ENCODE measurements at regions not wholly inside any gene's neighbourhood (a gene's known extent, or its start where the extent isn't known, plus 50 kb on each side); places are given as distances from the start of the nearest gene placed in this dataset.

- in situ Hi-C loops (cut with MboI) = no loop called here
- H3K27ac ChIP-seq (ENCODE audit: extremely low read depth, low read depth, low read length) = no peak overlapping the region
- H3K9ac ChIP-seq (ENCODE audit: insufficient read depth in 1 of 2, low read depth in 2 of 2, low read length in 2 of 2) = no peak overlapping the region
- 15% methylated on average over 2 of the region's 2 CpGs for WGBS (ENCODE audit: insufficient coverage, low coverage, missing lambda C conversion rate)
- no peak overlapping the region for H2AFZ ChIP-seq (ENCODE audit: low read depth, low read length)
- no peaks in the 10 kb centered on the region for H3K27me3 ChIP-seq (ENCODE audit: control insufficient read depth in 2 of 2, insufficient read depth in 2 of 2, low read length in 2 of 2)
- no peak for ATAC-seq
- H3K4me1 ChIP-seq (replicated peaks in 1 of 2; ENCODE audit: control insufficient read depth in 2 of 2, insufficient read depth in 2 of 2, low read length in 2 of 2) = no peaks in the 10 kb centered on the region
- no peak overlapping the region for H3K4me3 ChIP-seq
- H3K4me2 ChIP-seq (ENCODE audit: insufficient read depth, low read length) = no peak overlapping the region
- DNase-seq (ENCODE audit: extremely low read depth in 1 of 4, low spot score in 3 of 4) = no peak
- CTCF ChIA-PET (ENCODE audit: low intra/inter-chr PET ratio) = no interaction called here
- FAIRE-seq = no peak
- no peaks in the 10 kb centered on the region for H4K20me1 ChIP-seq (replicated peaks; ENCODE audit: control insufficient read depth, insufficient read depth, low read length)
- no peaks in the 10 kb centered on the region for H3K79me2 ChIP-seq (ENCODE audit: control insufficient read depth, insufficient read depth, low read length)
- no peaks in the 10 kb centered on the region for H3K36me3 ChIP-seq (ENCODE audit: control insufficient read depth, insufficient read depth, low read length)
- POLR2A ChIA-PET = no interaction called here
- intact Hi-C loops (cut with micrococcal nuclease) = no loop called here
- no peaks in the 10 kb centered on the region for H3K9me1 ChIP-seq (ENCODE audit: control insufficient read depth, insufficient read depth, low read length)
- BruUV-seq (replicated peaks) = no TSS peak
- H3K9me3 ChIP-seq (replicated peaks; ENCODE audit: control insufficient read depth, insufficient read depth, low read depth, low read length) = no peaks in the 10 kb centered on the region; the same call in 1 of the 2 replicates
- no peak for TF ChIP-seq SMC3 (conservative IDR thresholded peaks at IDR 0.05; ENCODE audit: insufficient read depth, low read depth, low read length)
- TF ChIP-seq, protein P1, sequence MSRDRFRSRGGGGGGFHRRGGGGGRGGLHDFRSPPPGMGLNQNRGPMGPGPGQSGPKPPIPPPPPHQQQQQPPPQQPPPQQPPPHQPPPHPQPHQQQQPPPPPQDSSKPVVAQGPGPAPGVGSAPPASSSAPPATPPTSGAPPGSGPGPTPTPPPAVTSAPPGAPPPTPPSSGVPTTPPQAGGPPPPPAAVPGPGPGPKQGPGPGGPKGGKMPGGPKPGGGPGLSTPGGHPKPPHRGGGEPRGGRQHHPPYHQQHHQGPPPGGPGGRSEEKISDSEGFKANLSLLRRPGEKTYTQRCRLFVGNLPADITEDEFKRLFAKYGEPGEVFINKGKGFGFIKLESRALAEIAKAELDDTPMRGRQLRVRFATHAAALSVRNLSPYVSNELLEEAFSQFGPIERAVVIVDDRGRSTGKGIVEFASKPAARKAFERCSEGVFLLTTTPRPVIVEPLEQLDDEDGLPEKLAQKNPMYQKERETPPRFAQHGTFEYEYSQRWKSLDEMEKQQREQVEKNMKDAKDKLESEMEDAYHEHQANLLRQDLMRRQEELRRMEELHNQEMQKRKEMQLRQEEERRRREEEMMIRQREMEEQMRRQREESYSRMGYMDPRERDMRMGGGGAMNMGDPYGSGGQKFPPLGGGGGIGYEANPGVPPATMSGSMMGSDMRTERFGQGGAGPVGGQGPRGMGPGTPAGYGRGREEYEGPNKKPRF (IDR thresholded peaks at IDR 0.05; ENCODE audit: low read depth, low read length) = no peak
- TF ChIP-seq JUNB (CRISPR knock-in tag; conservative IDR thresholded peaks at IDR 0.05) = no peak
- TF ChIP-seq NFE2 (IDR thresholded peaks at IDR 0.05; ENCODE audit: low read depth) = no peak
- TF ChIP-seq HMG20A (CRISPR knock-in tag; conservative IDR thresholded peaks at IDR 0.05) = no peak
- no peak for TF ChIP-seq RBM22 (IDR thresholded peaks at IDR 0.05; ENCODE audit: low read depth, low read length, poor library complexity, severe bottlenecking)
- TF ChIP-seq GATAD2B (IDR thresholded peaks at IDR 0.05; ENCODE audit: borderline replicate concordance) = no peak
- no peak for TF ChIP-seq E2F4 (CRISPR knock-in tag; IDR thresholded peaks at IDR 0.05; ENCODE audit: low read depth)
- no peak for TF ChIP-seq ZNF766 (CRISPR knock-in tag; conservative IDR thresholded peaks at IDR 0.05)
- TF ChIP-seq NR2C2 (CRISPR knock-in tag; IDR thresholded peaks at IDR 0.05) = no peak
- TF ChIP-seq NR2C2 (tag; IDR thresholded peaks at IDR 0.05) = no peak
- no peak for TF ChIP-seq ZNF318 (IDR thresholded peaks at IDR 0.05; ENCODE audit: borderline replicate concordance in 1 of 2, low read depth in 1 of 2)
- TF ChIP-seq ZNF134 (CRISPR knock-in tag; conservative IDR thresholded peaks at IDR 0.05) = no peak
Observed at GRCh38 chr18:51813740-51814139, 526.3 kb upstream of the DCC start.

Measured in K562 (cell line).